Panc1 (cell line): ENCODE measurements at regions not wholly inside any gene's neighbourhood (a gene's known extent, or its start where the extent isn't known, plus 50 kb on each side); places are given as distances from the start of the nearest gene placed in this dataset.

Experiments used
- ATAC-seq: fragments of 200-7000 bp; cut with Tn5 transposase; 2 replicates; pipeline ENCODE4 v1.9.1; 2020; ENCODE audit warnings: mild to moderate bottlenecking, moderate library complexity
- BruUV-seq: library from RNA; stranded (reverse); fragments of 400-500 nt; replicated peaks from 2 replicates; lab custom pipeline; 2021; lab: Mats Ljungman, UMichigan
- CTCF ChIA-PET: fragments of 300-600 bp; sonication (Branson Sonifier 250); formaldehyde crosslinking; loops from one replicate; lab custom pipeline; 2022; ENCODE audit warnings: antibody characterized with exemption; lab: Charles Lee
- POLR2A ChIA-PET: fragments of 300-600 bp; sonication (Branson Sonifier 250); formaldehyde crosslinking; loops from one replicate; lab custom pipeline; 2022; ENCODE audit warnings: antibody characterized with exemption; lab: Charles Lee
- DNase-seq: peaks from one replicate; pipeline ENCODE4 v3.0.0-alpha.2; 2010; ENCODE audit warnings: low read depth, low spot score
- H3K27ac ChIP-seq: 2 replicates; pipeline ENCODE4 v1.5.1; 2011; ENCODE audit warnings: mild to moderate bottlenecking, low read length, inconsistent platforms
- H3K27me3 ChIP-seq: fragments of 200-500 bp; sonication (Bioruptor generic); 2 replicates; pipeline ENCODE4 v1.6.0; 2014; ENCODE audit warnings: low read length, inconsistent platforms; ENCODE audit not compliant: control insufficient read depth, insufficient read depth
- H3K36me3 ChIP-seq: fragments of 200-500 bp; sonication (Bioruptor generic); 2 replicates; pipeline ENCODE4 v1.5.1; 2014; ENCODE audit warnings: inconsistent platforms, mild to moderate bottlenecking, low read length, moderate library complexity; ENCODE audit not compliant: control insufficient read depth, insufficient read depth
- H3K4me1 ChIP-seq: 2 replicates; pipeline ENCODE4 v1.5.1; 2011; ENCODE audit warnings: inconsistent platforms, mild to moderate bottlenecking, low read length, moderate library complexity; ENCODE audit not compliant: control insufficient read depth, insufficient read depth
- H3K4me3 ChIP-seq, 2 experiments: 2 replicates each; pipeline ENCODE4 v1.5.1; 2011 to 2012; ENCODE audit warnings: low read depth in 2 of 2, low read length in 2 of 2, mild to moderate bottlenecking in 2 of 2, inconsistent platforms in 1 of 2, moderate library complexity in 1 of 2
- H3K9me3 ChIP-seq: fragments of 200-500 bp; sonication (Bioruptor generic); 2 replicates; pipeline ENCODE4 v1.5.1; 2014; ENCODE audit warnings: low read depth, mild to moderate bottlenecking, inconsistent platforms, low read length, moderate library complexity; ENCODE audit not compliant: control insufficient read depth, insufficient read depth
- CTCF ChIP-seq: fragments of 450-650 bp; IDR thresholded peaks from 2 replicates; pipeline ENCODE4 v1.5.1; 2017; ENCODE audit warnings: mild to moderate bottlenecking
- POLR2AphosphoS5 ChIP-seq: IDR thresholded peaks from 2 replicates; pipeline ENCODE4 v1.6.1; 2012; ENCODE audit warnings: mild to moderate bottlenecking, low read depth, low read length, moderate library complexity
- REST ChIP-seq, 2 experiments: IDR thresholded peaks; 2 replicates each; pipeline ENCODE4 v1.6.1; 2011 to 2012; ENCODE audit warnings: low read depth in 2 of 2, control low read depth in 1 of 2, low read length in 1 of 2, mild to moderate bottlenecking in 1 of 2, moderate library complexity in 1 of 2; ENCODE audit not compliant: insufficient read depth in 1 of 2
- SIN3A ChIP-seq: IDR thresholded peaks from 2 replicates; pipeline ENCODE4 v1.6.1; 2012; ENCODE audit warnings: low read depth, mild to moderate bottlenecking, low read length, moderate library complexity, borderline replicate concordance; ENCODE audit not compliant: insufficient read depth
- TCF7L2 ChIP-seq: IDR thresholded peaks from 2 replicates; pipeline ENCODE4 v1.6.1; 2011; ENCODE audit warnings: mild to moderate bottlenecking, low read depth, low read length, inconsistent platforms
- in situ Hi-C: cut with HindIII; loops from 2 replicates; pipeline ENCODE4 v1.10.0; 2016; ENCODE audit warnings: low sequenced_read_pairs, low pct_unique_long_range_greater_than_20kb
- intact Hi-C: fragments of 100-400 bp; cut with micrococcal nuclease; formaldehyde crosslinking; loops from one replicate; pipeline ENCODE4 v1.10.0; 2022; ENCODE audit not compliant: unreplicated experiment

GRCh38 chr1:38291906-38292521 is 245.4 kb upstream of the POU3F1 start:
- TF ChIP-seq REST (IDR thresholded peaks at IDR 0.05; ENCODE audit: insufficient read depth in 1 of 2, low read depth in 2 of 2, low read length in 1 of 2), result no peak
- no peak for TF ChIP-seq POLR2AphosphoS5
- no peak for TF ChIP-seq SIN3A
- TF ChIP-seq CTCF, result no peak
- no peak for TF ChIP-seq TCF7L2
- H3K4me3 ChIP-seq, result no peak overlapping the region
- ATAC-seq (no peak), DNase-seq (no peak)
- in situ Hi-C loops, result no loop called here
- BruUV-seq, result no TSS peak
- H3K27me3 ChIP-seq, result peaks cover 4% of the 10 kb centered on the region; the same call in 1 of the 2 replicates
- no peaks in the 10 kb centered on the region for H3K36me3 ChIP-seq
- ChIA-PET CTCF (no interaction called here), POLR2A (no interaction called here)
- H3K4me1 ChIP-seq, result no peaks in the 10 kb centered on the region
- intact Hi-C loops, result no loop called here
- H3K9me3 ChIP-seq, result no peaks in the 10 kb centered on the region
- no peak overlapping the region for H3K27ac ChIP-seq

DNA sequence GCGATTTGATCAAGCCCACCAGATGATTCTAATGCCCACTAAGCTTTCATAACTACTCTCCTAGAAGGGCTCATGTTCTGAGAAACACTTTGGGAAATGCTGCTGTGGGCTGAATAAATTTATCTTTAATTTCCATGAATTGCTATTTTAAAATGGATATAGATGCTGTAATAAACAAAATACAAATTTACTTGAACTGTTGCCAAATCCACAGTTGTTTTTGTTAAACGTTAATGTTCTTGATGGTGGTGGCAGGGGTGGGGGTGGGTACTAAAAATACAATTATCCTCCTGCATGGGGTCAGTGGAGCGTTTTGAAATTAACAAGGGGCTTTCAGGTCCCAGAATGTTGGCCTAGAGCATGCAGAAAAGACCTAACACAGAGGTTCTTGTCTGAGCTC is 244.7 kb upstream of the POU3F1 start:
- Histone ChIP-seq H3K36me3 (no peaks in the 10 kb centered on the region), H3K4me1 (no peaks in the 10 kb centered on the region), H3K27ac (no peak overlapping the region), H3K27me3 (peaks cover 4% of the 10 kb centered on the region; the same call in 1 of the 2 replicates), H3K4me3 (no peak overlapping the region), H3K9me3 (no peaks in the 10 kb centered on the region)
- BruUV-seq, result no TSS peak
- no peak for TF ChIP-seq POLR2AphosphoS5
- TF ChIP-seq TCF7L2, result no peak
- TF ChIP-seq REST (IDR thresholded peaks at IDR 0.05; ENCODE audit: insufficient read depth in 1 of 2, low read depth in 2 of 2, low read length in 1 of 2), result no peak
- no peak for TF ChIP-seq SIN3A
- TF ChIP-seq CTCF, result no peak
- intact Hi-C loops, result no loop called here
- ATAC-seq (no peak), DNase-seq (no peak)
- ChIA-PET CTCF (no interaction called here), POLR2A (no interaction called here)
- in situ Hi-C loops, result no loop called here
